Mesendoderm (in vitro differentiated cells): ENCODE measurements at regions not wholly inside any gene's neighbourhood (a gene's known extent, or its start where the extent isn't known, plus 50 kb on each side); places are given as distances from the start of the nearest gene placed in this dataset.
"Not testable (repeated sequence)": the region's sequence is repeated elsewhere in the genome, so short reads cannot be mapped to it uniquely, and the experiment has no call there.

ENCODE experiments used
- DNase-seq: peaks from one replicate; pipeline ENCODE4 v3.0.0; 2013
- H2AK5ac ChIP-seq: 2 replicates; pipeline ENCODE4 v1.6.1; 2013; ENCODE audit warnings: low read length, inconsistent platforms
- H2BK120ac ChIP-seq: 2 replicates; pipeline ENCODE4 v1.6.1; 2013; ENCODE audit warnings: low read depth, mild to moderate bottlenecking, low read length, moderate library complexity, mixed read lengths
- H2BK15ac ChIP-seq: replicated peaks from 2 replicates; pipeline ENCODE4 v1.6.1; 2013; ENCODE audit warnings: low read depth, mild to moderate bottlenecking, moderate library complexity
- H2BK5ac ChIP-seq: 2 replicates; pipeline ENCODE4 v1.6.1; 2013; ENCODE audit warnings: low read length, inconsistent platforms
- H3K18ac ChIP-seq: 2 replicates; pipeline ENCODE4 v1.6.1; 2013; ENCODE audit warnings: mild to moderate bottlenecking, low read length, mixed read lengths
- H3K23ac ChIP-seq: one replicate; pipeline ENCODE4 v1.6.1; 2013; ENCODE audit warnings: low read length
- H3K27ac ChIP-seq: 2 replicates; pipeline ENCODE4 v1.5.1; 2013; ENCODE audit warnings: low read depth, mild to moderate bottlenecking, inconsistent platforms, low read length, moderate library complexity
- H3K27me3 ChIP-seq: 2 replicates; pipeline ENCODE4 v1.6.1; 2013; ENCODE audit warnings: low read length, control low read depth, mild to moderate bottlenecking, inconsistent platforms; ENCODE audit not compliant: insufficient read depth, poor library complexity
- H3K36me3 ChIP-seq: 2 replicates; pipeline ENCODE4 v1.6.1; 2013; ENCODE audit warnings: low read length, inconsistent platforms; ENCODE audit not compliant: control insufficient read depth, insufficient read depth
- H3K4ac ChIP-seq: one replicate; pipeline ENCODE4 v1.6.1; 2013; ENCODE audit warnings: low read depth, mild to moderate bottlenecking, low read length, moderate library complexity
- H3K4me1 ChIP-seq: 2 replicates; pipeline ENCODE4 v1.6.1; 2013; ENCODE audit warnings: low read depth, low read length, inconsistent platforms; ENCODE audit not compliant: control insufficient read depth
- H3K4me2 ChIP-seq: 2 replicates; pipeline ENCODE4 v1.6.1; 2013; ENCODE audit warnings: low read length
- H3K4me3 ChIP-seq: 2 replicates; pipeline ENCODE4 v1.5.1; 2013; ENCODE audit warnings: mild to moderate bottlenecking, low read length
- H3K56ac ChIP-seq: one replicate; pipeline ENCODE4 v1.6.1; 2013; ENCODE audit warnings: low read length
- H3K79me1 ChIP-seq: 2 replicates; pipeline ENCODE4 v1.6.1; 2013; ENCODE audit warnings: low read length, inconsistent platforms
- H3K79me2 ChIP-seq: 2 replicates; pipeline ENCODE4 v1.6.1; 2013; ENCODE audit warnings: mild to moderate bottlenecking, low read length; ENCODE audit not compliant: control insufficient read depth, insufficient read depth
- H3K9ac ChIP-seq: 2 replicates; pipeline ENCODE4 v1.6.1; 2013; ENCODE audit warnings: low read length, inconsistent platforms
- H4K5ac ChIP-seq: one replicate; pipeline ENCODE4 v1.6.1; 2013; ENCODE audit warnings: low read length
- H4K8ac ChIP-seq: one replicate; pipeline ENCODE4 v1.6.1; 2013; ENCODE audit warnings: low read depth, mild to moderate bottlenecking, control low read depth, low read length, moderate library complexity
- WGBS: extraction: QIAGEN DNeasy Blood & Tissue Kit; methylation state at CpG from one replicate; pipeline ENCODE4 v1.1.7; 2013; ENCODE audit warnings: low lambda C conversion rate, missing lambda C conversion rate; ENCODE audit not compliant: insufficient coverage; ENCODE audit errors: extremely low coverage; 5-methylcytosine and 5-hydroxymethylcytosine counted together

DNA sequence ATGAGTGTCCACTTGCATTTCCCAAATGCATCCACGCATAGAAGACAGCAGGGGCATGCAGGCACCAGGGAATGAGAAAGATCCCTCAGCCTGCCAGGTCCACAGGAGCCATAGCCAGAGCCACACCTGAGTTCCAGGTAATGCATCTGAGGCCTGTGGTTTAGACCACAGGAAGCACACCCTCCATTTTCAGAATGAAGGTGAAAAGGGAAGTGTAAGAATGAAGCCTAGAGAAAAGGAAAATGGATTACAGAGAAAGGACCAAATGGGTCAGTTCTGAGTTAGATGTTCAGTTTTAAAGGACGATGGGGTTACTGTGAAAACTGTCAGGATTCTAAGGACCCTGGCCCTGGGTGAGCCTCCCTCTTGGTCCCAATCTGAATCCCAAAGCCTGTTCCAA, 1283.2 kb downstream of the TMEM121 start:
- no peak overlapping the region for H3K4ac ChIP-seq
- DNase-seq, result no peak
- H4K5ac ChIP-seq, result no peak overlapping the region
- H4K8ac ChIP-seq, result no peak overlapping the region
- H2BK15ac ChIP-seq, result no peak overlapping the region
- no peaks in the 10 kb centered on the region for H3K79me2 ChIP-seq
- no peak overlapping the region for H3K4me3 ChIP-seq
- no peaks in the 10 kb centered on the region for H3K36me3 ChIP-seq
- H3K27ac ChIP-seq, result no peak overlapping the region
- no peak overlapping the region for H3K18ac ChIP-seq
- H3K4me1 ChIP-seq, result no peaks in the 10 kb centered on the region
- no peak overlapping the region for H3K56ac ChIP-seq
- no peak overlapping the region for H3K9ac ChIP-seq
- H3K79me1 ChIP-seq, result no peaks in the 10 kb centered on the region
- no peak overlapping the region for H2BK120ac ChIP-seq
- H3K4me2 ChIP-seq, result no peak overlapping the region
- H3K23ac ChIP-seq, result no peak overlapping the region
- no peaks in the 10 kb centered on the region for H3K27me3 ChIP-seq
- no peak overlapping the region for H2BK5ac ChIP-seq
- no CpG with 5 or more reads among the region's 2 CpGs for WGBS
- no peak overlapping the region for H2AK5ac ChIP-seq

DNA sequence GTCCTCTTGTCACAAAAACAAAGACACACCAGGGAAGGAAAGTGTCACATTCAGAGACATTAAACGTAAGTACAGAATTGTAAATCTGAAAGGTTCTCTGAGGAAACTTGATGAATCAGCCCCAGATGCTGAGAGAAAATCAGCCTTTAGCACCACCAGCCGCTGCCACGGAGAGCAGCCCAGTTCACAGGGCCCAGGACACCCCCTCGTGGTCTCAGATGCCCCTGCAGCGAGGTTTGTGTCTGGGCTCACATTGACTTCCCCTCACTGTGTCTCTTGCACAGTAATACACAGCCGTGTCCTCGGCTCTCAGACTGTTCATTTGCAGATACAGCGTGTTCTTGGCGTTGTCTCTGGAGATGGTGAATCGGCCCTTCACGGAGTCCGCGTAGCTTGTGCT, 1283.8 kb downstream of the TMEM121 start:
- not testable (repeated sequence) for H3K4me2 ChIP-seq
- WGBS, result no CpG with 5 or more reads among the region's 13 CpGs

DNA sequence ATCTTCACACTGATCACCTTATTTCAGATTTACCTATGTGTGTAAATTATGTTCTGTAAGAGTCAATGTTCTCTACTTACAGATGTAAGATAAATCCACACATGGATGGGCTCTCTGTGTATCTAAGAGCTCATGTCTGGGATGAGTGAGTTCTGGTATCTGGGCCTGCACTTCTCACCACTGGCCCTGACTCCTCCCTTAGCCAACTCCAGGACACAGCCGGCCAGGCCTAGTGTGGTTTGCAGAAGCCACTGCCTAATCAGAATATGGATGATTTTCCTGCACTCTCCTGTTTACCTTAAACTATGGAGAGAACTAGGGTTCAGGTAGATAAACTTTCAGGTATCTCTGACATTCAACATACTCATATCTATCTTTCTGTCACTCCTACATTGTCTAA, 1284.8 kb downstream of the TMEM121 start:
- H2AK5ac ChIP-seq, result no peak overlapping the region
- H2BK15ac ChIP-seq, result no peak overlapping the region
- no peak for DNase-seq
- H3K4ac ChIP-seq, result no peak overlapping the region
- no peak overlapping the region for H3K9ac ChIP-seq
- no peaks in the 10 kb centered on the region for H3K4me1 ChIP-seq
- no peak overlapping the region for H3K18ac ChIP-seq
- no peaks in the 10 kb centered on the region for H3K36me3 ChIP-seq
- H4K8ac ChIP-seq, result no peak overlapping the region
- H3K79me2 ChIP-seq, result no peaks in the 10 kb centered on the region
- no CpG with 5 or more reads among the region's 1 CpG for WGBS
- H3K4me2 ChIP-seq, result no peak overlapping the region
- no peak overlapping the region for H3K27ac ChIP-seq
- no peak overlapping the region for H2BK120ac ChIP-seq
- no peak overlapping the region for H4K5ac ChIP-seq
- no peak overlapping the region for H3K23ac ChIP-seq
- no peaks in the 10 kb centered on the region for H3K27me3 ChIP-seq
- H3K79me1 ChIP-seq, result no peaks in the 10 kb centered on the region
- H3K56ac ChIP-seq, result no peak overlapping the region
- H3K4me3 ChIP-seq, result no peak overlapping the region
- H2BK5ac ChIP-seq, result no peak overlapping the region

More for the DNA sequence above, 1283.8 kb downstream of the TMEM121 start:
- not testable (repeated sequence) for H3K23ac ChIP-seq, H3K56ac ChIP-seq, H2BK15ac ChIP-seq, H3K18ac ChIP-seq, H2AK5ac ChIP-seq, H3K4me1 ChIP-seq, H3K4ac ChIP-seq, H2BK5ac ChIP-seq, H4K8ac ChIP-seq, H4K5ac ChIP-seq, H3K36me3 ChIP-seq, H3K79me2 ChIP-seq, H3K27ac ChIP-seq, H2BK120ac ChIP-seq, DNase-seq, H3K27me3 ChIP-seq, H3K9ac ChIP-seq, H3K79me1 ChIP-seq, H3K4me3 ChIP-seq

DNA sequence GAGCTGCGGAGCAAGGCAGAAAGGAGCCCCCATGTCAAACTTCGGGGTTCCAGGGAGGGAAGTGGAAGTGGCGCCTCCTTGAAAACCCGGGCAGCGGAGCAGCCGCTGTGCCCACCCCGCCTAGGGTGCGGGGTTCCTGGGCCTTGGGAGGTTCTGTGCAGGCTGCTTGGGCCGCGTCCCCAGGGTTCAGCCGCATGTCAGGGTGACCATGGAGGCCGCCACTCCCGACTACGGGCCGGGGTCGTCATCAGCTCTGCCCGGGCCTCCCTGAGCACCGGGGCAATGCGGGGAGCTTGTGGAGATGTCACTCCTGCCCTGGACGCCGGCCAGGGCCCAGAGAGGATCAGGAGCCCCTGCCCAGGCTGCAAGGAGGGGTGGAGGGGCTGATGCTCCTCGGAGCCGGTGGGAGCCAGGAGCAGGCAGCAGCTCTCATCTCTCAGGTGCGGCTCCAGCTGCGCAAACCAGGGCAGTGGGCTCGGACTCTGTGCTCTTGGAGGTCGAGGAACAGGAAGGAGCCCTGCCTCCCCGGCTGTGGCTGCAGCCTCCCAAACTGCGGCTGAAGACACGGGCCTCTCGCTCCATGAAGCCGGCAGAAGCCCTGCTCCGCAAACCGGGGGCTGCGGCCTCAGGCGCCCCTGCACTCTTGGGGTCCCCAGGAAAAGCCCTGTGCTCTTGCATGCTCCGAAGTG, 1286.5 kb downstream of the TMEM121 start:
- H3K9ac ChIP-seq, result no peak overlapping the region
- no peak overlapping the region for H2AK5ac ChIP-seq
- no peak overlapping the region for H3K27ac ChIP-seq
- H3K4ac ChIP-seq, result no peak overlapping the region
- no CpG with 5 or more reads among the region's 37 CpGs for WGBS
- H2BK120ac ChIP-seq, result no peak overlapping the region
- no peak overlapping the region for H2BK15ac ChIP-seq
- no peaks in the 10 kb centered on the region for H3K79me1 ChIP-seq
- H4K5ac ChIP-seq, result no peak overlapping the region
- H3K18ac ChIP-seq, result no peak overlapping the region
- H2BK5ac ChIP-seq, result no peak overlapping the region
- no peak for DNase-seq
- H3K4me3 ChIP-seq, result no peak overlapping the region
- H3K4me1 ChIP-seq, result no peaks in the 10 kb centered on the region
- H3K23ac ChIP-seq, result no peak overlapping the region
- no peak overlapping the region for H3K4me2 ChIP-seq
- no peaks in the 10 kb centered on the region for H3K36me3 ChIP-seq
- no peak overlapping the region for H4K8ac ChIP-seq
- no peaks in the 10 kb centered on the region for H3K27me3 ChIP-seq
- no peaks in the 10 kb centered on the region for H3K79me2 ChIP-seq
- H3K56ac ChIP-seq, result no peak overlapping the region

DNA sequence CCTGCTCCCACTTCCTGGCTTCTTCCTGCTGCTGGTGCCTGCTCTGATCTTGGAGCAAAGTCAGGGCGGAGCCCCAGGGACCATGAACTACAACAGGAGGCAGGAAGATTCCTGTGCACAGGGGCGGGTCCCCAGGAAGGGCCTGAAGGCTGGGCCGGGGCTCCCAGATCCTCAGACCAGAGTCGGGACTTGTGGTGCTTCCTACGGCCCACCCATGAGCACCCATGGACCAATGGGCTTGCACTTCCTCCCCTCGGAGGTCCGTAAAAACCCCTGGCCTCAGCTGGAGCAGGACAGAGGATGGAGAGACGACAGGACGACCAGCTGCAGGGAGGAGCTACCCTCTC, 1287.1 kb downstream of the TMEM121 start:
- DNase-seq, result no peak
- Histone ChIP-seq H3K27ac (no peak overlapping the region), H3K4me3 (no peak overlapping the region), H3K4me2 (no peak overlapping the region), H3K23ac (no peak overlapping the region), H2BK5ac (no peak overlapping the region), H3K9ac (no peak overlapping the region), H4K5ac (no peak overlapping the region), H3K79me1 (no peaks in the 10 kb centered on the region), H4K8ac (no peak overlapping the region), H3K4me1 (no peaks in the 10 kb centered on the region), H3K79me2 (no peaks in the 10 kb centered on the region), H3K4ac (no peak overlapping the region), H3K27me3 (no peaks in the 10 kb centered on the region), H2BK15ac (no peak overlapping the region), H3K56ac (no peak overlapping the region), H2BK120ac (no peak overlapping the region), H3K36me3 (no peaks in the 10 kb centered on the region), H2AK5ac (no peak overlapping the region), H3K18ac (no peak overlapping the region)
- no CpG with 5 or more reads among the region's 9 CpGs for WGBS

DNA sequence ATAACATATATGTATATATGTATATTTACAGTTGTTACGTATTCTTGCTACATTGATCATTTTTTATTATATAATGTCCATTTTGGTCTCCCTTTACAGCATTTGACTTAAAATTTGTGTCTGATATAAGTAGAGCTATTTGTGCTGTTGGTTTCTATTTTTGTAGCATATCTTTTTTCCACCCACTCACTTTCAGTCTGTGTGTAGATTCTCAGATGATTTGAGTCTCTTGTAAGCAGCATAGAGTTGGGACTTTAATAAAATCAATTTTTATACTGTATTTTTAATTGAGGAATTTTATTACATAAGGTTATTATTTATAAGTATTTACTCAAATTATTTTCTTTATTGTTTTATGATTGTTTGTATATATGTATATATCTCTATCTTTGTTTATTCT, 1293.7 kb downstream of the TMEM121 start:
- DNase-seq, result no peak
- H2BK15ac ChIP-seq, result no peak overlapping the region
- no peak overlapping the region for H3K4me2 ChIP-seq
- no peak overlapping the region for H3K4me3 ChIP-seq
- no peak overlapping the region for H3K9ac ChIP-seq
- no CpG with 5 or more reads among the region's 1 CpG for WGBS
- H4K5ac ChIP-seq, result no peak overlapping the region
- no peaks in the 10 kb centered on the region for H3K4me1 ChIP-seq
- H3K27me3 ChIP-seq, result no peaks in the 10 kb centered on the region
- no peak overlapping the region for H3K56ac ChIP-seq
- H2AK5ac ChIP-seq, result no peak overlapping the region
- H2BK5ac ChIP-seq, result no peak overlapping the region
- no peak overlapping the region for H2BK120ac ChIP-seq
- no peak overlapping the region for H3K23ac ChIP-seq
- H3K79me2 ChIP-seq, result no peaks in the 10 kb centered on the region
- H3K4ac ChIP-seq, result no peak overlapping the region
- no peaks in the 10 kb centered on the region for H3K79me1 ChIP-seq
- H3K27ac ChIP-seq, result no peak overlapping the region
- H3K36me3 ChIP-seq, result no peaks in the 10 kb centered on the region
- no peak overlapping the region for H4K8ac ChIP-seq
- H3K18ac ChIP-seq, result no peak overlapping the region
